Stimulated activated CD8-positive, alpha-beta memory T cell treated with anti-CD3 and anti-CD28 coated beads, Interleukin-12 subunit alpha, Interleukin-12 subunit beta, amount 100 ng/mL, for 24 hours (primary cell): ENCODE measurements at regions not wholly inside any gene's neighbourhood (a gene's known extent, or its start where the extent isn't known, plus 50 kb on each side); places are given as distances from the start of the nearest gene placed in this dataset.

Source experiments
- DNase-seq: peaks from one replicate; pipeline ENCODE4 v3.0.0-alpha.2; 2020; ENCODE audit errors: extremely low read depth

DNA sequence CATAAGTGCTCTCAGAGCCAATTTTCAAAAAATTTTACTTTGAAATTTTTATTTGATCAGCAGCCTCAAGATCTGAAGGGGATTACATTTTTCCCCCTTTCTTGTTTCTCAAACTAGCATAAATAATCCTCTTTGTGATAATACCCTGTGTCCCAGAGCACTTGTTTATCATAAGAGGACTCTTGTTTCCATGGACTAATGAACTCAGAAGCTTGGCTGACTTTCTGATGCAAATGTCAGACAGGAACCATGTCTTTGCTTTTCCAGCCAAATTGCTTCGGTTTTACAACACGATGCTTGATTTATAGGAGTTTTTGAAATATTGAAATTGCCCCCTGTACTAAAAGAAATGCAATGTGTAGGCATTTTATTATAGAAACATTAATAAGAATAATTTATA lies 859.3 kb upstream of the LCORL start:
- DNase-seq: no peak

DNA sequence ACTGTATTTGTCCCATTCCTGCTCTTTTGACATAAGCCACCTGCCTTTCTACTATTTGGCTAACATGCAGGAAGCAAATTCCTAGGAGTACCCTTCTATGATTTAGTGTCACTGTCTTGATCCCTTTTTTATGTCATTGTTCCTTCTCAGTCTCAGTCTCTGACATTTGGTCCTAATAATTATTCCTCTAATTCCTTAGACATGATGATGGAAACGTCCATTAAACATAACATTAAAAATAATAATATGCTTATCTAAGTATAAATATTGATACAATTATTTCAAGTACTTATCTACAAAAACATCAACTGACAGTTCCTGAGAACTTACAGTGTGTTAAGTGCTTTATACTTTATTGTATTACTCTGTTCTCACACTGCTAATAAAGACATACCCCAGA lies 857.0 kb upstream of the LCORL start:
- DNase-seq: no peak

DNA sequence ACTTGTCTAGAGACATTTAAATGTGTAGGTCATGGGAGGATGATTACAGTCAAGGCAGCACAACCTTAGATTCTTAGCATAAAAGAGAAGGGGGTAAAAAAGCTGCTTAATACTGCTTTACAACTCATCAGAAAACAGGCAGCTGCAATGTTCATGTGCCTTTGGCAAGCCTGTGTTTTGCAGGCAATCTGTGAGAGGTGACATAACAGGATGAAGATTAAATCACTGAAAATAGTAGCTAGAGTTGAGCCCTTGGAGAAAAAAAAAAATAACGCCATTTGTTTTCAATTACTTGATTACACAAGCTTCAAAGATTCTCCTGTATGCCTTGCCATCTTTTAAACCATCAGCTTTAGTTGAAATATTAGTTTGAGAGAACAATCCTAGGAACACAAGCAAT lies 847.6 kb upstream of the LCORL start:
- no peak for DNase-seq

DNA sequence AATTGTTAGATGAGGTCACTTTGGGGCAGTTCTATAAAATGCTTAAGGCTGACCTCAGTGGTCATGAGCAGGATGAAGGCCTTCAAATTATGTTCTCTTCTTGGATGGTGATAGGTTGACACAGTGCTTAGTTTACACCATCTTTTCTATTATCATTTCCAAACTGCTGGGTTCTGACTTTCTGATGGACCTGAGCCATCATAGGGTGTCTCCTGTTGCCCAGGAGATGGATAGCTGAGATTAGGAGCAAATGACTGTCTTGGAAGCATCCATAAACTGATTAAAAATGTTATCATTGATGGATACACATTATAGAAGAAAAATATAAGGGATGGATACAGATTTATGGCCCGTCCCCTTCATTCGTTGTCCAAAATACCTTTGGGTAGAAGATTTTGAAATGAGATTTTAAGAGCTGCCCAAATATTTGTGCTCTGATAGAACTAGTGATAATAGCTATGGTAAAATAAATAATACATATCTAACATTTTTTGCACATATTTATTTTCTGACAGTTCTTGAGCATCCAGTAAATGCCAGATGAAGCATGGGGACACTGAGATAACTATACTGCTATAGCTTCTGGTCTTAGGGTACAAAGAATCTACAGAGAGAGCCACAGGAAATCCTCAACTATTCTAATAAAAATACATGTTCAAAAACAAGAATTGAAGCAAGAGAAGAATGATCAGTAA lies 839.4 kb upstream of the LCORL start:
- DNase-seq: no peak

DNA sequence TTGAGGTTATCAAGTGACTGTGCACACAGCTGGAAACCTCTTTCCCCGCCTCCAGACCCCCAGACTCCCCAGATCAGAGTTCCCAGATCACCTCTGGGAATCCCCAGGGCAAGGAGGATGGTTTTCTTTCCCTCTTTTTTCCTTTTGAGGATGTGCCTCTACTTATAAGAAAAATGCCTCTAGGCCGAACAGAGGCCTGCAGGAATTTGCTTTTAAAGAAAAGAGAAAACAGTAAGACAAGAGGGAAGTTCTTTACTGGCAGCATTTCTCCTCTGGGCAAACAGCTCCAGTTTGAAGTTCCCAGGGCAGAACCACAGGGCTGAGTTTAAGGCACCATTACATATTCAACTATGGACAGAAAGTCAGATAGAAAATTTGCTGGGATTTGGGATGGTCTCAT lies 837.9 kb upstream of the LCORL start:
- no peak for DNase-seq

DNA sequence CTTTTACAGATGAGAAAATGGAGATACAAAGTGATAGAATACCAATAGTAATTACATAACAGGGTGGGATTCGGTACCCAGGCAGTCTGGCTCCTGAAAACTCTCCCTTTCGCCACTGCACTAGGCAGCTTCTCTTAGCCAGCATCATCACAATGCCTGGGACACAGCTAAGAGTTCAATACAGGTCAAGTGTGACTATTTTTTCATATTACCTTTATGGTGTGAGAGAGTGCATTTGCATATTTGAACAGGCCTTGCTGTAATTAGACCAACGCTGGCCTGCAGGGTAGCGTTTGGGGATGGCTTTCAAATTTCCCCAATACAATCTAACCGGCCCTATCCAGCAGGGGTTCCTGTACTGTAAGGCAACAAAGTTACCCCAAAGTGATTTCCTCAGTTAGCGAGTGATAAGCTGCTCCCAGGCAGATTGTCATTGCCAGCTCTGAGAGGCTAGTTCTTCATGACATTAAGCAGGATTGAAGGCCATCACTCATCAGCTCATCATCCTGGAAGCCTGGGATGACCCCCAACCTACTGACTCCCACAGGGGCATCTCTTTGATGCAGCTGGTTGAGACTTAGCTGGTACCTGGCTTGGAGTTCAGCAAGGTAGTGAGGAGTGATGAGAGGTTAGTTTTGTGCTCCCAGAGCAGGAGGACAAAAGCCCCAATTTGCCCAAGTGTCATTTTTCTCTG lies 836.8 kb upstream of the LCORL start:
- no peak for DNase-seq

DNA sequence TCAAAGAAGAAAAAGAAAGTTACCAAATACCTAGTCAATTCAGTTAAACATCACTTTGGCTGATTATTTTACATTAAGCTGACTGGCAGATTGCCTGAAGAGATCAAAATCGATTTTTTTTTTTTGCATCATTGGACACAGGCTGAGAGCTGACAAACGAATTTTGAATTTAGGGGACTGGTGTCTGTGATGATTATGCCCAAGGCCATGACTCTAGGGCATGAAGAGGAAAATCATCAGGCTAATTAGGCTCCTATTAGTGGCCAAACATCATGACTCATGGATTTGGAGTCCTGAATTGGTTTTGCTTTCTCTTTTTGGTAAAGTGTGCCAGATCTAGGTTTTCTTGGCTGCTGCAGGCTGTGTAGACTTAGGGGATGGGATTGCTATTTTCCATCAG lies 829.3 kb upstream of the LCORL start:
- DNase-seq: no peak

DNA sequence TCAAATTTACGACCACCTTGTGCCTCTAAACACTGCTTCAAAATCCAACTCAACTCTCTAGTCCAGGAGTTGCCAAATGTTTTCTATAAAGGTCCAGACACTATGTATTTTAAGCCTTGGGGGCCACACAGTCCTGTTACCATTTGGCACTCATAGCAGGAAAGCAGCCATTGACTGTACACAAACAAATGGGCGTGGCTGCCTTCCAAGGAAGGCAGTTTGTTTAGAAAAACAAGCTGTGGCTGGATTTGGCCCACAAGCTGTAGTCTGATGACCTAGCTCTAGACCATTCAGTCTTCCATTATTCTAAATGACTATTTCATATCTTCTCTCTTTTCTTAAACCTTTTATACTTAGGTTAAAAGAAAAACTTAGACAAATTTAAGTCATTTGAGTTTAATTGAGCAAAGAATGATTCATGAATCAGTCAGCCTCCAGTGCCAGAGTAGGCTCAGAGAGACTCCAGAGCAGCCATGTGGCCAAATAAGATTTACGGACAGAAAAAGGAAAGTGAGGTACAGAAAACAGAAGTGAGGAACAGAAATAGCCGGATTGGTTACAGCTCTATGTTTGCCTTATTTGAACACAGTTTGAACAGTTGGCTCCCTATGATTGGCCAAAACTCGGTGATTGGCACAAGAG lies 825.8 kb upstream of the LCORL start:
- DNase-seq: no peak

DNA sequence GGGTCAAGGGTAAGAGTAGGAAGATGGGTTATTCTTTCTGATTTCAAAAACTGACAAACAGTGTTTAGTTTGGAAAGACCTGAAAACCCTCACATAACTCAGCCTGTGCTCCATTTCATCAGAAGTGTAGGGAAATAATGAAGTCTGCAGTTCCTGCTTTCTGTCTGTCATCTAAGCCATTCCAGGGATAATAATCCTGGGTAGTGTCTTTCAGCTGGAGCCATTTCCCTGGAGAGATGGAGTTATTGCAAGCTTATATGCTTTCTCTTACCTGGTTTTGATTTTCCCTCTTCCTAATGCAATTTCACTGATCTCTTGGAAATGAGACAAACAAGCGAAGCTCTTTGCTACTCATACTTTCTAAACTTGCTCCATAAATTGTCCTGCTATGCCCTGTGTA lies 824.8 kb upstream of the LCORL start:
- no peak for DNase-seq

DNA sequence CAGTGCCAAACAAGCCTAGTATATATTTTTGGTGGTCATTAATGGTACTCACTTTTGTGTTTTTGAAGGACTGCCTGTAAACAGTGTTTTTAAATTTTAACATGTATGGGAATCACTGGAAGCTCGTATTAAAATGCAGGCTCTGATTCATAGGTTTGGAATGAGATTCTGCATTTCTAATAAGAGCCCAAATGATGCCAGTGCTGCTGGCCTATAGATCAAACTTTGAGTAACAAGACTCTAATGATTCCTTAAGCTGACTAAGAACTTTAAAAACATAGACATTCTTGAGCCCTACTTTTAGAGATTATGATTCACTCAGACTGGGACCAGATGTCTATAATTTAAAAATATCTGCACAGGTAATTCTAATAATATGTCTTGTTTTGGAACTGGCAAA lies 823.2 kb upstream of the LCORL start:
- no peak for DNase-seq

DNA sequence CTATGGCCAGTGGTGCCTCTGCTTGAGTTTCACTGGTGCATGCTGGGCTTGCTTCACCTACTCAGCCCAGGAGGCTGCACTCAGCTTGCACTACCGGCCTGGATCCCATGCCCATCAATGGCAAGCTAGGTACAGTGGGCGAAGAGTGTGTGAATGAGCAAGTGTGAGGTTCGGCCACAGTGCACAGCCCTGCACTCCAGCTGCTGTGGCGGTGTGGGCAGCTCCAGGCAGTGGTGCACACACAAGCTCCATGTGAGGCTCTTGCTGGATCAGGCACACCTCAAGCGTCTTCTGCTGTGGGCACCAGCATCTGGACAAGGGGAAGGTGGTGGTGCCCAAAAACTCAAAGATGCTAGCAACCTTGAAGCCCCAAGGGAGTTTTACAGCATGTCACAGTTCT lies 820.9 kb upstream of the LCORL start:
- DNase-seq: no peak

DNA sequence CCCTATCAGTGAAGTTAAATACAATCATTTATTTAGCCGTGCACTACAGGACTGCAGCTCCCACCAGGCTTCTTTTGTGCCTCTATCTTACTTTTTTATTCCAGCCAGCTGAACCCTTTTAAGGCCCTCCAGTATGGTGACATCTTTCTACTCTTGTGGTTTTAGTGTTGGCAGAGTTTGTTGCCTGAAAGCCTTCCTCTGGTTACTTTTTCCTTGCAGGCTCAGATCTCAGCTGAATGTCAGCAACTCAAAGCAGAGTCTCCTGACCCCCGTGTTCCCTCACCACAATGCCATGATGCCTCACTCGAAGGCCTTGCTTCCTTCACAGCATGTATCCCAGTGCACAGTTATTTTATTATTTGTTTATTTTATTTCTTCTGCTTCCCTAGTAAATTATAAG lies 818.9 kb upstream of the LCORL start:
- DNase-seq: no peak

DNA sequence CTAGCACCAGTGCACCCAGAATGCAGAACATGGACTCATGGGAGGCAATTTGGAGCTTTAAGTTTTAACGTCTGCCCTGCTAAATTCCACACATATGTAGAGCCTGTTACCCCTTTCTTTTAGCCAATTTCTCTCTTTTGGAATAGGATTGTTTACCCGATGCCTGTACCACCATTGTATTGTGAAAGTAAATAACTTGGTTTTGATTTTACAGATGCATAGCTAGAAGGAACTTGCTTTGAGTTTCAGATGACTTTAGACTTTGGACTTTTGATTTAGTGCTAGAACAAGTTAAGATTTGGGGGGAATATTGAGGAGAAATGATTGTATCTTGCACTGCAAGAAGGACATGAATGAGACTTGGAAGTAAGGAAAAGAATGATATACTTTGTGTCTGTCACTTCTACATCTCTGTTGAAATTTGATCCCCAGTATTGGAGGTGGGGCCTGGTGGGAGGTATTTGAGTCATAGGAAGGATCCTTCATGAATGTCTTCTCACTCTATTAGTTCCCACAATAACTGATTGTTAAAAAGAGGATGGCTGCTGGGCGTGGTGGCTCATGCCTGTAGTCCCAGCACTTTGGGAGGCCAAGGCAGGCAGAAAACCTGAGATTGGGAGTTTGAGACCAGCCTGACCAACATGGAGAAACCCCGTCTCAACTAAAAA lies 794.8 kb upstream of the LCORL start:
- no peak for DNase-seq

DNA sequence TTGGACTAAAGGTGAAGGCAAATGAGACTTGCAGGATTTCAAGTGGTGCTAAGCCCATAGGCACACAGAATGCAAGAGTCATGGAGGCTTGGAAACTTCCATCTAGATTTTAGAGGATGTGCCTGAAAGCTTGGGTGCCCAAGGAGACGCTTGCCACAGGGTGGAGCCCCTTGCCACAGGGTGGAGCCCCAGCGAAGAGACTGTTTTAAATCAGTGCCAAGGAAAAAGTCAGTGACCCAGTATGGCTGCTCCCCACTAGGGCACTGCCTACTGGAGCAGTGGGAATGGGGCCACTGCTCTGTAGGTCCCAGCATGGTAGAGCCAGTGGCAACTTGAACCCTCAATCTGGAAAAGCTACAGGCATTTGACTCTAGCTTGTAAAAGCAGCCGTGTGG lies 794.2 kb upstream of the LCORL start:
- no peak for DNase-seq

DNA sequence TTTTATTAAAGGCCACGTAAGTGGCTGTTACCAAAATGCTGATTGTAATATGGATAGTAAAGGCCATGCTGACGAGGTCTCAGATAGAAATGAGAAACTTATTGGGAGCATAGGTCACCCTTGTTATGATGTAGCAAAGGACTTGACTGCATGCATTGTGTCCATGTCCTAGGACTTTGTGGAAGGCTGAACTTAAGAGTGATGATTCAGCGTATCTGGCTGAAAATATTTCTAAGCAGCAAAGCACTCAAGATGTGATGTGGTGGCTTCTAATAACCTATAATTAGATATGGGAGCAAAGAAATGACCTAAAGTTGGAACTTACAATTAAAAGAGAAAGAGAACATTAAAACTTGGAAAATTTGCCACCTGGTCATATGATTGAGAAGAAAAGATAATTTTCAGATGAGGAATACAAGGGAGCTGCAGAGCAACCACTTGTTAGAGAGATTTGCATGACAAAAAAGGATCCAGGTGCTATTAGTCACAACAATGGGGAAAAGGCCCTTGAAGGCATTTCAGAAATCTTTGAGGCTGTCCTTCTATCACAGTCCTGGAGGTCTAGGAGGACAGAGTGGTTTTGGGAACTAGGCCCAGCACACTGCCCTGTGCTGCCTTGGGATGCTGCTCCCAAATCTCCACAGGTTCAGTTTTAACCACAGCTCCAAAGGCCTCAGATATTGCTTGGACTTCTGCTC lies 793.7 kb upstream of the LCORL start:
- DNase-seq: no peak

DNA sequence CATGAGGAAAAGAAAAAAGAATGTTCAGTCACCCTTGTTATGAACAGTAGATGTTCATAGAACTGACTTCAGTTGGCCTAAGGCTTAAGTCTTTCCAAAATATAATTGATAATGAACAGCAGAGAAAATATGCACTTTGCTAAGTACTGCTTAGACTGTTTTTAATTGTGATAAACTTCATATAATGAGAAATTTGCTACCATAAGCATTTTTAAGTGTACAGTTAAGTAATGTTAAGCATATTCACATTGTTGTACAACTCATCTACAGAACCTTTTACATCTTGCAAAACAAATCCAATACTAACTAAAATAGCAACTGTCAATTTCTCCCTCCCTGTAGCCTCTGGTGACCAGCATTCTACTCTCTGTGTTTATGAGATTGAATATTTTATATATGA lies 792.2 kb upstream of the LCORL start:
- no peak for DNase-seq

DNA sequence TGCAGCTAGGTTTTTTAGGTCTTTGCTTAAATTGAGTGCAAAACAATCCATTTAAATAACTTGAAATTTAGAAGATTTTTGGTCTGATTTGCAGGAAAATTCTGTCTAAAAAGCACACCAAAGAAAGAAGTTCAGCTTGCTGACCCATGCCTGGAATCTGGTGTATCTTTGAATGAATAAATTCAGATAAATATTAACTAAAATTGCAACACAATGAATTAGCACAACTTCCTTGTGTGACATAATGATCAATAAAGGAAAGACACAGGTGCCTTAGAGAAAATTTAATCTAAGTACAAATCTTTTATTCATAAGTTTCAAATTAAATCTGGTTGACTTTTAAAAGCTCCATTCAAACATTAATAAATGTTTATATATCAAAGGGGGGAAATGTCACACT lies 791.5 kb upstream of the LCORL start:
- DNase-seq: no peak

DNA sequence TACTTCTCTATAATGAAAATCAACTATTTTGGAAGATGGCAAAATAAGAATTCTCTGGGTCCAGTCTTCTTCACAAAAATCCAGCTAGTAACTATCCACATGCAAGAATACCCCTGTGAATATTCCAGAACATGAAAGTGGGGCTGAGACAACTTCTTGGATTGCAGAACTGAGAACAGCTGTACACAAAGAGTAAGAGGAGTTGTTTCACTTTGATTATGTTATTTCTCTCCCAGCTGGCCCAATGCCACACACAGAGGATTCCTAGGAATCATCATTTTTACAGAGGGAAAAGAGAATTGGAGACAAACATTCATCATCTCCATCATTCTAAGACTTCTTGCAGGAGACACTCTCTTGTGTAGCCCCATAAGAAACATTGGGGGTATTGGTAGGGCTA lies 782.2 kb upstream of the LCORL start:
- no peak for DNase-seq

DNA sequence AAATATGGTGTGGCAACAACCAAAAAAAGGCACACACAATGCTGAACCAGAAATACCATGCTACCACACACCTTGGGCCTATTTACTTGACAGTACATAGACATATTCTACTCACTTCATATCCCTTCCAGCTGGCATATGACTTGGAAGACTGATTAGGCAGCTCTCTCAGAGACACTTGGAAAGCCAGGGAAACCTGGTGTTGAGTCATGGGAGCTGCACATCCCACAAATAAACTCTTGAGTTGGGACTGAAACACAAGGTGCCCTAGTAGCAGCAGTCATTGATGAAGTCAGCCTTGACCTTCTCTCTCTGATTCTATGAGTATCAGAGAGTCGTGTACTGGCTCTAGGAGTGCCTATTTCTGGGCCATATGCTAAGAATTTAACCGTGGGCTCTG lies 776.6 kb upstream of the LCORL start:
- DNase-seq: no peak

DNA sequence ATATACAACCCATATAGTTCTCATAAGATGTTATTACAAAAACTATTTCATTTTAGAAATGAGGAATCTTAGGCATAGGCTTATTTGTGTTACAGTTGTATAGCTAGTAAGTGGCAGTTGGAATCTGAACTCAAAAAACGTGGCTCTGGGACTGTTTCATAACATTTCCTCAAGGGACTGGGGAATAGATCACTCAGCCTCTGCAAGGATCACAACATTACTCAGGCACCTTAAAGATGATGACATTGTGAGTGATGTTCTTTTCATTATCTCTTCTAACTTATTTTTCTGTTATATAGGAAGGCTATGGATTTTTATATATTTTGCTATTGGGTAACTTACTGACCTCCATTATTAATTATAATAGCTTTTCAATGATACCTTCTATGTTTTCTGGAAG lies 774.2 kb upstream of the LCORL start:
- no peak for DNase-seq

DNA sequence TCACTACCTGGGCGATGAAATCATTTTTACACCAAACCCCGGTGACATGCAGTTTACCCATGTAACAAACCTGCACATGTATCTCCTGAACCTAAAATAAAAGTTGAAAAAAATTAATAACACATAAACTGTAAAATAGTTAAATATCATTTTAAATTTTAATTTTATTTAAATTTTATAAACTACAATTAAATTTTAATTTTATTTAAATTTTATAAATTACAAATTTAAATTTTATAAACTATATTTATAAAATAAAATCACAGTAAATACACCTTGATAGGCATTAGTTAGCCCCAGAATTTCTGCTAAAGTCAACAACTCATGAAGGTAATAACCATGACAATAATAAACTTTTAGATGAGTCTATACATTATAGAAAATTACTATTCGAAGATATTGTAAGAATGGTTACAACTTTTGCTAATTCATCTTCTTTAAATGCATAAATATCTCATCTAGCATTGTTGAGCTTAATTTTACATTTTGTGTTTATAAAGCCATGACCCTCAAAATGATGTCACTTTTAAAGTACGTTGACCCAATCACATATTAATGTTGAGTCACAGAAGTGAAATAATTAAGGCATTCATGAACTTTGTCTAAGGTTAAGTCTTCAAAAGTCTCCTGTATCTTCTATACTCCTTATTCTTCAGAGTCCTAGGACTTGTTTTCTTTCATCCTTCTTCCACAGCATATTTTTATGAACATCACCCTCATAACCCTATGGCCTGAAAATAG lies 755.8 kb upstream of the LCORL start:
- no peak for DNase-seq

DNA sequence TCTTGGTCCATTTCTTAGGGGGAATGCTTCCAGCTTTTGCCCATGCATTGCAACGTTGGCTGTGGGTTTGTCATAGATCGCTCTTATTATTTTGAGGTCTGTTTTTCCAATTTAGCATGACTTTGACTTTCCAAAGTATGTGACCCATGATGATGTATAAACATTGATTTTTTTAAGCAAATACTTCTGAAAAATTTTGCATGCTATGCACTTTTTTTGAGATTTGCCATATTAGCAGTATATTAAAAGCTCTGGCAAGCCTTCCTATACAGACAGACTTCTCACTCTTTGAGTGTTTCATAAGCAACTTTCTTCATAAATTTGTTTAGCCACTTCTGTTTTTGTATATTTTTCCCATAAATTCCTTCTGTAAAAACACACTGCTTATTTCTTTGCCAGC lies 746.4 kb upstream of the LCORL start:
- DNase-seq: no peak
